ENCODE measurements at regions not wholly inside any gene's neighbourhood (a gene's known extent, or its start where the extent isn't known, plus 50 kb on each side); places are given as distances from the start of the nearest gene placed in this dataset.

GRCh38 chr20:22818636-22819035 lies 216.5 kb upstream of the SSTR4 start:
- no peak overlapping the region for H3K23ac ChIP-seq (ENCODE audit: insufficient read length, low read depth, low read length)
- Mint-ChIP-seq H3K9me3 (peaks cover 0 to 2% of the 10 kb centered on the region in 2 experiments; a peak in 1 of 5 replicates), H3K27me3 (ENCODE audit: low read depth) (peaks cover 4% of the 10 kb centered on the region), H3K27ac (0 out of 7 replicates have a peak overlapping the region, but pooled peaks of 1 of the 3 experiments have one; percentile 32), H3K4me3 (no peak overlapping the region), H3K4me1 (peaks cover 0 to 12% of the 10 kb centered on the region in 2 experiments; a peak in 1 of 4 replicates), H3K36me3 (ENCODE audit: insufficient read depth in 1 of 3, low read depth in 3 of 3) (no peaks in the 10 kb centered on the region)
- H3K14ac ChIP-seq (ENCODE audit: insufficient read depth, low read length), result no peak overlapping the region
- H2AK5ac ChIP-seq (ENCODE audit: insufficient read length, low read length), result no peak overlapping the region
- no peaks in the 10 kb centered on the region for H3K9me3 ChIP-seq (ENCODE audit: control insufficient read depth, low read depth, low read length)
- H3K18ac ChIP-seq (ENCODE audit: insufficient read length, low read depth, low read length), result no peak overlapping the region
- no peak overlapping the region for H4K5ac ChIP-seq (ENCODE audit: insufficient read length, low read depth, low read length)
- no peak overlapping the region for H3K56ac ChIP-seq (ENCODE audit: insufficient read length, low read depth, low read length)
- peaks cover 3% of the 10 kb centered on the region; the same call in 1 of the 2 replicates for H3K4me1 ChIP-seq (ENCODE audit: insufficient read depth, low read length)
- H3K27ac ChIP-seq (ENCODE audit: insufficient read length, low read depth, low read length), result no peak overlapping the region
- H3K23me2 ChIP-seq (ENCODE audit: insufficient read length, low read depth, low read length, poor library complexity, severe bottlenecking), result no peaks in the 10 kb centered on the region
- no CpG with 5 or more reads among the region's 4 CpGs for WGBS (ENCODE audit: extremely low coverage, insufficient read length, low lambda C conversion rate)
- DNase-seq, result no peak
- H2BK12ac ChIP-seq (ENCODE audit: insufficient read length, low read depth, low read length), result no peak overlapping the region
- no peak overlapping the region for H3K4ac ChIP-seq (ENCODE audit: low read depth, low read length)
- H2BK5ac ChIP-seq (ENCODE audit: insufficient read length, low read length), result no peak overlapping the region
- no peaks in the 10 kb centered on the region for H3K79me1 ChIP-seq (ENCODE audit: insufficient read depth, low read depth, low read length, poor library complexity, severe bottlenecking)
- TF ChIP-seq CTCF (conservative IDR thresholded peaks at IDR 0.05), result no peak
- H4K8ac ChIP-seq (replicated peaks; ENCODE audit: insufficient read length, low read depth, low read length), result no peak overlapping the region
- H3K9ac ChIP-seq (ENCODE audit: extremely low read depth, insufficient read length, low read length), result no peak overlapping the region
- H4K91ac ChIP-seq (ENCODE audit: insufficient read length, low read depth, low read length), result no peak overlapping the region
- no peak overlapping the region for H2BK15ac ChIP-seq (ENCODE audit: low read depth, low read length)
- H2BK120ac ChIP-seq (ENCODE audit: low read depth, low read length, poor library complexity, severe bottlenecking), result no peak overlapping the region
- no peak overlapping the region for H3T11ph ChIP-seq (ENCODE audit: low read length)
- H2BK20ac ChIP-seq (ENCODE audit: low read depth, low read length, poor library complexity, severe bottlenecking), result no peak overlapping the region
- H4K20me1 ChIP-seq (ENCODE audit: control insufficient read depth, insufficient read depth, insufficient read length), result no peaks in the 10 kb centered on the region
- H2AFZ ChIP-seq (ENCODE audit: low read length), result no peak overlapping the region
- no peaks in the 10 kb centered on the region for H3K79me2 ChIP-seq (ENCODE audit: insufficient read depth, low read length)
- no peak overlapping the region for H3K4me2 ChIP-seq (ENCODE audit: insufficient read depth, insufficient read length, low read length)
- no peaks in the 10 kb centered on the region for H3K27me3 ChIP-seq (ENCODE audit: insufficient read depth, low read length)
